ENCODE measurements at regions not wholly inside any gene's neighbourhood (a gene's known extent, or its start where the extent isn't known, plus 50 kb on each side); places are given as distances from the start of the nearest gene placed in this dataset.

DNA sequence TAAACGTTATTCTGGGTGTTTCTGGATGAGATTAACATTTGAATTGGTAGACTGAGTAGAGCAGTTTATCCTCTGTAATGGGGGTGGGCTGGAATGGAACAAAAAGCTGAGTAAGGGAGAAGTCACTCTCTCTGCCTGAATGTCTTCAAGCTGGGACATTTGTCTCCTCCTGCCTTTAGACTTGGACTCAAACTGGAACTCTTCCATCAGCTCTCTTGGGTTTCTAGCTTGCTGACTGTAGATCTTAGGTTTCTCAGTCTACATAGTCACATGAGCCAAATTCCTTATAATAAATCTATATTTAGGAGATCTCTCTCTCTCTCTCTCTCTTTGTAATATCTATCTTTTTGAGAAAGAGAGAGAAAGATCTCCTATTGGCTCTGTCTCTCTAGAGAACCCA, 553.3 kb upstream of the CDH11 start:
- Histone ChIP-seq H3K27ac (ENCODE audit: low read length) (no peak overlapping the region), H3K9me3 (ENCODE audit: control insufficient read depth, insufficient read depth, low read length) (no peaks in the 10 kb centered on the region), H3K36me3 (ENCODE audit: control insufficient read depth, insufficient read depth, low read length) (no peaks in the 10 kb centered on the region), H3K27me3 (ENCODE audit: control insufficient read depth, insufficient read depth, low read length) (no peaks in the 10 kb centered on the region), H3K4me1 (ENCODE audit: control insufficient read depth, insufficient read depth, low read length) (no peaks in the 10 kb centered on the region), H3K4me3 (ENCODE audit: low read length) (no peak overlapping the region)
- WGBS (ENCODE audit: insufficient coverage, insufficient read length): no CpG with 5 or more reads among the region's 1 CpG
- no peak for DNase-seq (ENCODE audit: low read depth, low spot score)

DNA sequence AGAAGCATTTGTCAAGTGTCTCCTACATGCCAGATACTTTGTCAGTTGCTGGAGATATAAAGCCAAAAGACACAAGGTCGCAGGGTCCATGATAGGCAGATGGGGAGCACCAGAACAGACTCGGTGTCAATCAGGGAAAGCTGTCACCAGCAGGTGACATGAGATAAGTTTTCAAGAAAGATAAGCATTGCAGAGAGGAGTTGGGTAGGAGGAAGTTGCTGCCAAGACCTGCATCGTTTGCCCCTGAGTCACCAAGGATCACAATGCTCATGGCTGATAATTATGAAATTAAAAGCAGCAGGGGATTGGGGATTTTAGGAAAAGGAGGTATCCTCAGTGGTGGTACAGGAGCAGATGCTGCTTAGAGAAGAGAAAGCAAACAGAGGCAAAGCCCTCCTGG, 551.1 kb upstream of the CDH11 start:
- H3K27ac ChIP-seq (ENCODE audit: low read length): no peak overlapping the region

DNA sequence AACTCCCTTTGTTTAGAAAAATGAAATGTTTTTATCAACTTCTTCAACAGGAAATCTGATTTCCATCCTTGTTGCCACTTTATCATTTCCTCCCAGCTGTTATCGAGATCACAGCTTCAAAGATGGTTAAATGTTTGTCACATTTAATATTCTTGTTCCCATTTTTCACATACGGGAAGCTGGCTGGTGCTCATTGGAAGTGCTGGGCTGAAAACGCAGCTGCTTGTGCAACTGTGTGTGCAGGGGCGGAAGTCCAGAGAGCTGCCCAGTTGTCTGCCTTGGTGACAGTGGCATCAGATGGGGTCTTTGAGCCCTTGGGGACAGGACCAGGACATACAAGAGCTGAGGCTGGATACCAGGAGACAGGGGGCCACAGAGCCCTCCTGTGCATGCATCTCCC, 549.2 kb upstream of the CDH11 start:
- H3K9me3 ChIP-seq (ENCODE audit: control insufficient read depth, insufficient read depth, low read length): no peaks in the 10 kb centered on the region
- no CpG with 5 or more reads among the region's 4 CpGs for WGBS (ENCODE audit: insufficient coverage, insufficient read length)
- DNase-seq (ENCODE audit: low read depth, low spot score): no peak
- H3K4me3 ChIP-seq (ENCODE audit: low read length): no peak overlapping the region
- H3K27me3 ChIP-seq (ENCODE audit: control insufficient read depth, insufficient read depth, low read length): no peaks in the 10 kb centered on the region
- H3K4me1 ChIP-seq (ENCODE audit: control insufficient read depth, insufficient read depth, low read length): 0 out of 2 replicates have a peak, but pooled peaks cover 3% of the 10 kb centered on the region
- no peak overlapping the region for H3K27ac ChIP-seq (ENCODE audit: low read length)
- H3K36me3 ChIP-seq (ENCODE audit: control insufficient read depth, insufficient read depth, low read length): no peaks in the 10 kb centered on the region

More for the DNA sequence above, 551.1 kb upstream of the CDH11 start:
- no peak overlapping the region for H3K4me3 ChIP-seq (ENCODE audit: low read length)
- H3K9me3 ChIP-seq (ENCODE audit: control insufficient read depth, insufficient read depth, low read length): no peaks in the 10 kb centered on the region
- WGBS (ENCODE audit: insufficient coverage, insufficient read length): no CpG with 5 or more reads among the region's 3 CpGs
- no peaks in the 10 kb centered on the region for H3K36me3 ChIP-seq (ENCODE audit: control insufficient read depth, insufficient read depth, low read length)
- H3K27me3 ChIP-seq (ENCODE audit: control insufficient read depth, insufficient read depth, low read length): no peaks in the 10 kb centered on the region
- H3K4me1 ChIP-seq (ENCODE audit: control insufficient read depth, insufficient read depth, low read length): no peaks in the 10 kb centered on the region
- no peak for DNase-seq (ENCODE audit: low read depth, low spot score)

GRCh38 chr16:65668064-65668595, 546.3 kb upstream of the CDH11 start:
- Histone ChIP-seq H3K4me1 (ENCODE audit: control insufficient read depth, insufficient read depth, low read length) (0 out of 2 replicates have a peak, but pooled peaks cover 3% of the 10 kb centered on the region), H3K9me3 (ENCODE audit: control insufficient read depth, insufficient read depth, low read length) (no peaks in the 10 kb centered on the region), H3K27me3 (ENCODE audit: control insufficient read depth, insufficient read depth, low read length) (no peaks in the 10 kb centered on the region), H3K36me3 (ENCODE audit: control insufficient read depth, insufficient read depth, low read length) (no peaks in the 10 kb centered on the region), H3K4me3 (ENCODE audit: low read length) (no peak overlapping the region), H3K27ac (ENCODE audit: low read length) (no peak overlapping the region)
- no CpG with 5 or more reads among the region's 3 CpGs for WGBS (ENCODE audit: insufficient coverage, insufficient read length)
- DNase-seq (ENCODE audit: low read depth, low spot score): no peak

DNA sequence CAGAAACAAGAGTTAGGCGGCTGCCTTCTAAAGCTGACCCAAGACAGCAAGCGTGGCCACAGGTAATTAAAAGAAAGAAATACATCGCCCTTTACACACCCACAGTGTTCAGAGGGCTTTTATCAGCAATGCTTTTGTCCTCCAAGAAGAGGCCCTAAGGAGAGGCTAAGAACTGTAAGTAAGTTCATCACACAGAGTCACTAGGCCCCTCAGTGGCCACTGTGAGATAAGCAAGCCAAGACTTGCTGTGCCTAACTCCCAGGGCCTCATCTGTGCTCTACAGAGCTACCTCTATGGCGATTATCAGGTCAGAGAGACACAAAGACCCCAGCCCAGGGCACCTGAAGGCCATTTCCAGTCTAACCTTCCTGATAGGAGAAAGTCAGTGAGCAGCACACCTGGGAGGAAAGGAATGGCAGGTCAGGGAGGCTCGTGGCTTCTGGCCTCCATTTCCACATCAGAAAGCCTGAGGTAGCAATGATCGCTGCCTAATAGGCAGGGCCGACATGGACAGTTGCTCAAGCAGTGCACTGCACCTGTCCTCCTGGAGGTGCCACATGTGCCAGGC, 545.2 kb upstream of the CDH11 start:
- H3K36me3 ChIP-seq (ENCODE audit: control insufficient read depth, insufficient read depth, low read length): no peaks in the 10 kb centered on the region
- no CpG with 5 or more reads among the region's 7 CpGs for WGBS (ENCODE audit: insufficient coverage, insufficient read length)
- H3K9me3 ChIP-seq (ENCODE audit: control insufficient read depth, insufficient read depth, low read length): no peaks in the 10 kb centered on the region
- DNase-seq (ENCODE audit: low read depth, low spot score): no peak
- H3K4me3 ChIP-seq (ENCODE audit: low read length): no peak overlapping the region
- 0 out of 2 replicates have a peak, but pooled peaks cover 3% of the 10 kb centered on the region for H3K4me1 ChIP-seq (ENCODE audit: control insufficient read depth, insufficient read depth, low read length)
- no peak overlapping the region for H3K27ac ChIP-seq (ENCODE audit: low read length)
- H3K27me3 ChIP-seq (ENCODE audit: control insufficient read depth, insufficient read depth, low read length): no peaks in the 10 kb centered on the region

DNA sequence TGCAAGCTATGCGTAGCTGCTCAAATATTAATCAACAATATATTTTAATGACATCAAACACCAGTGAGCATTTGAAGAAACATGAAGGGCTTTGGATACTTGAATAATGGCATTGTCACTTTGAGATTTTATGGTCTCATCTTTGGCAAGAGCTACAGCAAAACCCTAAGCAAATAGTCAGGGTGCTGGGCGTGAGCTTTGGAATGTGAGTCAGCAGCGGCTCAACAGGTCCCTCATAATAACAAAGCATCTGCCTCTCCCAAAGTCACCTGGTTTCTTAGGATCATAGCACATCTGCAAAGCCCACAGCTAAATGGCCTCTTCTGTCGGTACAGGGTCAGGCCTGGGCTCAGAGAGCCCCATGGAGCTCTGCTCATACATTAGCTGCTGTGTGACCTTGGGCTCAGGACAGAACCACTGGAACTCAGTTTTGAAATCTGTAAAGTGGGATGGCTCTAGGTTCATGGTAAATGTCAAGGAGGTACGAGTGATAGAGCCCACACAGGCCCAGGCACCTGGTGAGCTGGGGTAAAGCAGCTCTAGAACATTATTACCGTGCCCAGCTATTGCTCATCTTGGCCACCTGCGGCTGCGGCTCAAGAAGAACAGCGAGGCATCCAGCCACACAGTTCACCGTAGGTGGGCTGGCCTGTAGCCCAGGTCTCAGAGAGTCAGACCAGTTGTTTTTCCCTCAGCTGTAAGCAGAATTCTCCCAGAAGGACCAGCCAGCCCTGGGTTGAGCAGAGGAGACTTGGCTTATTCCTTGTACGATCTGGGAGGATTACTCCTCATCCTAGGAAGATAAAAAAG, 544.5 kb upstream of the CDH11 start:
- no peak overlapping the region for H3K27ac ChIP-seq (ENCODE audit: low read length)
- WGBS (ENCODE audit: insufficient coverage, insufficient read length): no CpG with 5 or more reads among the region's 11 CpGs

DNA sequence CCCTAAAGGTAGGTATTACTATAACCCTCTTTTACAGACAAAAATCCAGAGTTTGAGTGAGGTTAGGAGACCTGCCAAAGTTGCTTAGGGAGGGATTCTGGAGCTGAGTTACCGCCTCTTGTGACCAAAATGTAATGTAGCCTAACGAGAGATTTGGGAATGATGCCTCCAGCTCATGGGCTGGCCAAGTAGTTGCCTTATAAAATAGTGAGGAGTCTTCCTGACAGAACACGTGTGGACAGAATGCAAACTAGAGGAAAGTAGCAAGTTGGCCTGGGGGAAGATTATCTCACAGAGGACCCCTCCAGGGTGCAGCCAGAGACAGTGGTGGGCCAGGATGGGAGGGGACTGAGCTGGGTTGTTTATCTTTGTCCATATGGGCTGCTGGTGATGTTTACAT, 543.7 kb upstream of the CDH11 start:
- Histone ChIP-seq H3K9me3 (ENCODE audit: control insufficient read depth, insufficient read depth, low read length) (no peaks in the 10 kb centered on the region), H3K4me1 (ENCODE audit: control insufficient read depth, insufficient read depth, low read length) (0 out of 2 replicates have a peak, but pooled peaks cover 3% of the 10 kb centered on the region), H3K36me3 (ENCODE audit: control insufficient read depth, insufficient read depth, low read length) (no peaks in the 10 kb centered on the region), H3K27ac (ENCODE audit: low read length) (no peak overlapping the region), H3K4me3 (ENCODE audit: low read length) (no peak overlapping the region), H3K27me3 (ENCODE audit: control insufficient read depth, insufficient read depth, low read length) (no peaks in the 10 kb centered on the region)
- no CpG with 5 or more reads among the region's 3 CpGs for WGBS (ENCODE audit: insufficient coverage, insufficient read length)
- DNase-seq (ENCODE audit: low read depth, low spot score): no peak

More for the DNA sequence above, 544.5 kb upstream of the CDH11 start:
- no peaks in the 10 kb centered on the region for H3K27me3 ChIP-seq (ENCODE audit: control insufficient read depth, insufficient read depth, low read length)
- H3K36me3 ChIP-seq (ENCODE audit: control insufficient read depth, insufficient read depth, low read length): no peaks in the 10 kb centered on the region
- H3K9me3 ChIP-seq (ENCODE audit: control insufficient read depth, insufficient read depth, low read length): no peaks in the 10 kb centered on the region
- DNase-seq (ENCODE audit: low read depth, low spot score): no peak
- H3K4me1 ChIP-seq (ENCODE audit: control insufficient read depth, insufficient read depth, low read length): 0 out of 2 replicates have a peak, but pooled peaks cover 3% of the 10 kb centered on the region
- H3K4me3 ChIP-seq (ENCODE audit: low read length): no peak overlapping the region

DNA sequence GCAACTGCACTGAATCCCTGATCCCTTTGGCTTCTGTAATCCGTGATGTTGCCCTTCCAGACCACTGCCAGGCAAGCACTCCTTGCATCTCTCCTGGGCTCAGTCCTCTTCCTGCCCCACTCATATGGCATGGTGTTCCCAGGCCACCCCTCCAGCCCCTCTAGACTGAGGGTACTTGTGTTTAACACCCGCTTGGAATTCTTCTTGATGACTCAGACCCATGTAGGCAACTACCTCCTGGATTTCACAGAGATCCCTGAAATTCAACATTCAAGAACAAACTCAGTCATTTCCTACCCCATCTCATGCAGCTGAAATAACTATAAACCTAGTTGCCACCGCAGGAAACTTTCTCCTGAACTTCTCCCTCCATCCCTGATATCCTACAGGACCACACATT, 541.9 kb upstream of the CDH11 start:
- H3K27ac ChIP-seq (ENCODE audit: low read length): no peak overlapping the region
- WGBS (ENCODE audit: insufficient coverage, insufficient read length): no CpG with 5 or more reads among the region's 3 CpGs

GRCh38 chr16:65662256-65662655, 540.4 kb upstream of the CDH11 start:
- H3K27ac ChIP-seq (ENCODE audit: low read length): no peak overlapping the region
- no peaks in the 10 kb centered on the region for H3K9me3 ChIP-seq (ENCODE audit: control insufficient read depth, insufficient read depth, low read length)
- no peak for DNase-seq (ENCODE audit: low read depth, low spot score)

More for the DNA sequence above, 541.9 kb upstream of the CDH11 start:
- H3K4me3 ChIP-seq (ENCODE audit: low read length): no peak overlapping the region
- no peak for DNase-seq (ENCODE audit: low read depth, low spot score)
- no peaks in the 10 kb centered on the region for H3K9me3 ChIP-seq (ENCODE audit: control insufficient read depth, insufficient read depth, low read length)
- H3K4me1 ChIP-seq (ENCODE audit: control insufficient read depth, insufficient read depth, low read length): 0 out of 2 replicates have a peak, but pooled peaks cover 3% of the 10 kb centered on the region
- H3K36me3 ChIP-seq (ENCODE audit: control insufficient read depth, insufficient read depth, low read length): no peaks in the 10 kb centered on the region
- H3K27me3 ChIP-seq (ENCODE audit: control insufficient read depth, insufficient read depth, low read length): no peaks in the 10 kb centered on the region

GRCh38 chr16:65661558-65661957, 539.7 kb upstream of the CDH11 start:
- WGBS (ENCODE audit: insufficient coverage, insufficient read length): no CpG with 5 or more reads among the region's 5 CpGs
- no peak for DNase-seq (ENCODE audit: low read depth, low spot score)
- Histone ChIP-seq H3K27ac (ENCODE audit: low read length) (no peak overlapping the region), H3K4me1 (ENCODE audit: control insufficient read depth, insufficient read depth, low read length) (0 out of 2 replicates have a peak, but pooled peaks cover 3% of the 10 kb centered on the region), H3K36me3 (ENCODE audit: control insufficient read depth, insufficient read depth, low read length) (no peaks in the 10 kb centered on the region), H3K4me3 (ENCODE audit: low read length) (no peak overlapping the region), H3K9me3 (ENCODE audit: control insufficient read depth, insufficient read depth, low read length) (no peaks in the 10 kb centered on the region), H3K27me3 (ENCODE audit: control insufficient read depth, insufficient read depth, low read length) (no peaks in the 10 kb centered on the region)

More at GRCh38 chr16:65662256-65662655, 540.4 kb upstream of the CDH11 start:
- Histone ChIP-seq H3K27me3 (ENCODE audit: control insufficient read depth, insufficient read depth, low read length) (no peaks in the 10 kb centered on the region), H3K36me3 (ENCODE audit: control insufficient read depth, insufficient read depth, low read length) (no peaks in the 10 kb centered on the region), H3K4me3 (ENCODE audit: low read length) (no peak overlapping the region), H3K4me1 (ENCODE audit: control insufficient read depth, insufficient read depth, low read length) (0 out of 2 replicates have a peak, but pooled peaks cover 3% of the 10 kb centered on the region)
- no CpG with 5 or more reads among the region's 4 CpGs for WGBS (ENCODE audit: insufficient coverage, insufficient read length)
